CD4-positive, alpha-beta T cell (primary cell): ENCODE measurements at regions not wholly inside any gene's neighbourhood (a gene's known extent, or its start where the extent isn't known, plus 50 kb on each side); places are given as distances from the start of the nearest gene placed in this dataset.

ENCODE experiments used
- ATAC-seq: fragments of 200-7000 bp; cut with Tn5 transposase; one replicate; pipeline ENCODE4 v1.10.0; 2022; ENCODE audit warnings: mild to moderate bottlenecking; ENCODE audit not compliant: poor library complexity
- CTCF ChIA-PET: fragments of 350-600 bp; sonication (Branson Sonifier 250); formaldehyde crosslinking; loops from one replicate; lab custom pipeline; 2021; ENCODE audit warnings: antibody characterized with exemption, inconsistent platforms; lab: Charles Lee
- POLR2A ChIA-PET: fragments of 350-600 bp; sonication (Branson Sonifier 250); formaldehyde crosslinking; loops from one replicate; lab custom pipeline; 2021; ENCODE audit warnings: antibody characterized with exemption, inconsistent platforms; lab: Charles Lee
- DNase-seq, 14 experiments: peaks; one replicate each; pipeline ENCODE4 v3.0.0-alpha.2; 2013 to 2020; ENCODE audit warnings: mixed read lengths in 2 of 14
- H3K27ac ChIP-seq, 2 donors: one replicate each; pipeline versions ENCODE4 v1.5.1 to v1.7.0; 2013; ENCODE audit warnings: low read length in 2 of 2, low read depth in 1 of 2, mild to moderate bottlenecking in 1 of 2
- H3K27me3 ChIP-seq, 2 experiments: 1 replicate in 1 of 2; 2 replicates in 1 of 2; pipeline versions ENCODE4 v1.6.1 to v1.7.0; 2013; ENCODE audit warnings: low read length in 2 of 2, control low read depth in 1 of 2, mild to moderate bottlenecking in 1 of 2, moderate library complexity in 1 of 2; ENCODE audit not compliant: insufficient read depth in 2 of 2, control insufficient read depth in 1 of 2
- H3K36me3 ChIP-seq: one replicate; pipeline ENCODE4 v1.6.1; 2013; ENCODE audit warnings: low read length, control low read depth; ENCODE audit not compliant: insufficient read depth
- H3K4me1 ChIP-seq: one replicate; pipeline ENCODE4 v1.6.1; 2013; ENCODE audit warnings: low read length, control low read depth; ENCODE audit not compliant: insufficient read depth
- H3K4me3 ChIP-seq: one replicate; pipeline ENCODE4 v1.5.1; 2013; ENCODE audit warnings: mild to moderate bottlenecking, low read length, moderate library complexity
- H3K9me3 ChIP-seq, 2 experiments: 1 replicate in 1 of 2; 2 replicates in 1 of 2; pipeline versions ENCODE4 v1.6.1 to v1.7.0; 2013; ENCODE audit warnings: low read length in 2 of 2, mild to moderate bottlenecking in 2 of 2, control low read depth in 1 of 2, moderate library complexity in 1 of 2; ENCODE audit not compliant: control insufficient read depth in 1 of 2, insufficient read depth in 1 of 2
- H3K27ac Mint-ChIP-seq: one replicate; pipeline ENCODE4 v1.8.0; 2020; ENCODE audit warnings: mixed read lengths
- H3K27me3 Mint-ChIP-seq: one replicate; pipeline ENCODE4 v1.8.0; 2021; ENCODE audit warnings: mixed read lengths
- H3K36me3 Mint-ChIP-seq: one replicate; pipeline ENCODE4 v1.8.0; 2021; ENCODE audit warnings: low read depth, mixed read lengths
- H3K4me1 Mint-ChIP-seq: one replicate; pipeline ENCODE4 v1.8.0; 2021; ENCODE audit warnings: low read depth, mixed read lengths
- H3K4me3 Mint-ChIP-seq: one replicate; pipeline ENCODE4 v1.8.0; 2020; ENCODE audit warnings: mild to moderate bottlenecking, mixed read lengths
- H3K9me3 Mint-ChIP-seq: one replicate; pipeline ENCODE4 v1.8.0; 2020; ENCODE audit warnings: mixed read lengths
- CTCF ChIP-seq: fragments of 200-600 bp; IDR thresholded peaks from one replicate; pipeline ENCODE4 v1.8.0; 2022; ENCODE audit warnings: antibody characterized with exemption, mild to moderate bottlenecking
- intact Hi-C, 2 experiments: fragments of 100-400 bp; cut with DNase I in 1 of 2; cut with micrococcal nuclease in 1 of 2; formaldehyde crosslinking; loops; one replicate each; pipeline versions ENCODE4 v1.15.1 to v1.9.0; 2023 to 2025; cut with DNase I, micrococcal nuclease

- no peaks in the 10 kb centered on the region for H3K36me3 Mint-ChIP-seq
- ATAC-seq (no peak), DNase-seq (no peak)
- no peaks in the 10 kb centered on the region for H3K27me3 Mint-ChIP-seq
- H3K27me3 ChIP-seq, result no peaks in the 10 kb centered on the region
- no peaks in the 10 kb centered on the region for H3K36me3 ChIP-seq
- no peak overlapping the region for H3K27ac ChIP-seq
- H3K4me3 Mint-ChIP-seq, result no peak overlapping the region
- H3K4me1 ChIP-seq, result no peaks in the 10 kb centered on the region
- no peak for TF ChIP-seq CTCF
- ChIA-PET CTCF (no interaction called here), POLR2A (no interaction called here)
- H3K9me3 Mint-ChIP-seq, result peaks cover 6% of the 10 kb centered on the region
- no peaks in the 10 kb centered on the region for H3K9me3 ChIP-seq
- H3K4me3 ChIP-seq, result no peak overlapping the region
- intact Hi-C loops, result no loop called here
- H3K4me1 Mint-ChIP-seq, result no peaks in the 10 kb centered on the region
- no peak overlapping the region for H3K27ac Mint-ChIP-seq
These were observed 234.3 kb downstream of the CALCRL start for GRCh38 chr2:187213798-187214197.

GRCh38 chr2:187210726-187211125 is 237.3 kb downstream of the CALCRL start:
- no peak overlapping the region for H3K4me3 Mint-ChIP-seq
- intact Hi-C loops, result no loop called here
- POLR2A ChIA-PET, result no interaction called here

GRCh38 chr2:187208199-187208785 is 239.8 kb downstream of the CALCRL start:
- H3K36me3 ChIP-seq, result no peaks in the 10 kb centered on the region
- H3K9me3 ChIP-seq, result peaks cover 0 to 12% of the 10 kb centered on the region in 2 experiments
- Mint-ChIP-seq H3K27ac (no peak overlapping the region), H3K27me3 (no peaks in the 10 kb centered on the region), H3K4me3 (no peak overlapping the region), H3K9me3 (peaks cover 6% of the 10 kb centered on the region), H3K36me3 (no peaks in the 10 kb centered on the region), H3K4me1 (no peaks in the 10 kb centered on the region)
- ATAC-seq (no peak), DNase-seq (no peak)
- H3K4me3 ChIP-seq, result no peak overlapping the region
- no peak overlapping the region for H3K27ac ChIP-seq
- no peaks in the 10 kb centered on the region for H3K4me1 ChIP-seq
- POLR2A ChIA-PET, result no interaction called here
- no peak for TF ChIP-seq CTCF
- H3K27me3 ChIP-seq, result no peaks in the 10 kb centered on the region
- CTCF ChIA-PET, result no interaction called here
- intact Hi-C loops, result no loop called here

More at GRCh38 chr2:187210726-187211125, 237.3 kb downstream of the CALCRL start:
- Histone ChIP-seq H3K4me3 (no peak overlapping the region), H3K4me1 (no peaks in the 10 kb centered on the region), H3K27ac (no peak overlapping the region), H3K27me3 (no peaks in the 10 kb centered on the region), H3K36me3 (no peaks in the 10 kb centered on the region), H3K9me3 (peaks cover 0 to 9% of the 10 kb centered on the region in 2 experiments)
- H3K4me1 Mint-ChIP-seq, result no peaks in the 10 kb centered on the region
- H3K36me3 Mint-ChIP-seq, result no peaks in the 10 kb centered on the region
- no peaks in the 10 kb centered on the region for H3K27me3 Mint-ChIP-seq
- H3K9me3 Mint-ChIP-seq, result peaks cover 6% of the 10 kb centered on the region
- no peak for TF ChIP-seq CTCF
- DNase-seq (no peak), ATAC-seq (no peak)
- CTCF ChIA-PET, result no interaction called here
- no peak overlapping the region for H3K27ac Mint-ChIP-seq
